ENCODE measurements at regions not wholly inside any gene's neighbourhood (a gene's known extent, or its start where the extent isn't known, plus 50 kb on each side); places are given as distances from the start of the nearest gene placed in this dataset.
"Not testable (repeated sequence)": the region's sequence is repeated elsewhere in the genome, so short reads cannot be mapped to it uniquely, and the experiment has no call there.

- DNase-seq = no peak
These were observed 1046.9 kb downstream of the UQCRFS1 start for GRCh38 chr19:28166025-28166424.

DNA sequence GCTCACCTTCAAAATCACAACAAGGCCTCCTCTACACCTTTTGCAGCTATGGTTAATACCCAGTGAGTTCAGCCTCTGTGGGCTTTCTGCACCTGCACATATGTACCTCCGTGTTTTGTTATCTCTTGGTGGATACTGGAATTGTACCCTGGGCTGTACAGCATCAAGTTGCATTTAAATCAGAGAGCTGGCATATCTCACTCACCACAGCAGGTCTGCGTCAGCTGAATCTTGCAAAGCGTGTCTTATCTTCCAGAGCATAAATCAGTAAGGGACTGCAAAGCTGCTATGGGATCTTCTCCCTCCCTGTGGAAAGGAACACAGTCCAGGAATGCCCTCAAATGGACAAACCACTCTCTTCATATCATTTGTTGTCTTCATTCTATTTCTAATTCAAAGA, 1048.7 kb downstream of the UQCRFS1 start:
- DNase-seq = no peak

- DNase-seq = no peak
These were observed 1053.9 kb downstream of the UQCRFS1 start for GRCh38 chr19:28159065-28159464.

GRCh38 chr19:28155265-28155664, 1057.7 kb downstream of the UQCRFS1 start:
- no peak for DNase-seq

DNA sequence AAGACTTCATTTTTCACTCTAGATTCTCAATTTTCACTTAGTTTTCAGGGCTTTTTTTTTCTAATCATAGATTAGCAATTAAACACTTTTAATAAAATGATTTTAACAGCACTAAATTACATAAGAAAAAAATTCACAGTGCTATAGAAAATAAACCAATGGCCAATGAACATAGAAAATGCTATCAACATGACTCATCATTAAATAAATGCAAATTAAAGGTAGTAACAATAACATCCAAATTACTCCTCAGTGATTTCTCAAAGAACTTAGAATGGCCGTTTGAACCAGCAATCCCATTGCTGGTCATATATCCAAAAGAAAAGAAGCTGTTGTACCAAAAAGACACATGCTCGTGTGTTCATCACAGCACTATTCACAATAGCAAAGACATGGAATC, 1058.9 kb downstream of the UQCRFS1 start:
- no peak for DNase-seq

GRCh38 chr19:28153123-28153522, 1059.8 kb downstream of the UQCRFS1 start:
- DNase-seq = no peak

GRCh38 chr19:28152195-28152594, 1060.8 kb downstream of the UQCRFS1 start:
- no peak for DNase-seq

DNA sequence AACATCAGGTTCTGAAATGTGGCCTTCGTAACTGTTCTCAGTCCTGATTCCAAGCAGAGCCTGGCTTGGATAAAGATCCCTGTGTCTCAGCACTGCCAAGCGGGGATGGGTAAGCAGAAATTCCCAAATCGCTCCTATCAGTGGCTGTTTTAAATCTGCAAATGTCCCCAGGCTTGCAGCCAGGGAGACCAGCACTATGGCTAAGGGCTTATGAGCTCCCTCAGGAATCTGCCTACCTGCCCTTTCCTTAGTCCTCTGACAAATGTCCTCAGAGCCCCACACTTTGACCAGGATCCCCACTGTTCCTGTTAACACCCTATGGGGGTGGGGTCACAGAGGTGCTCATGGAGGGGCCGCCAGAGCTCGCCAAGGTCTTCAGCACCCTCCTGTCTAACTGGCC, 1062.8 kb downstream of the UQCRFS1 start:
- DNase-seq = no peak

DNA sequence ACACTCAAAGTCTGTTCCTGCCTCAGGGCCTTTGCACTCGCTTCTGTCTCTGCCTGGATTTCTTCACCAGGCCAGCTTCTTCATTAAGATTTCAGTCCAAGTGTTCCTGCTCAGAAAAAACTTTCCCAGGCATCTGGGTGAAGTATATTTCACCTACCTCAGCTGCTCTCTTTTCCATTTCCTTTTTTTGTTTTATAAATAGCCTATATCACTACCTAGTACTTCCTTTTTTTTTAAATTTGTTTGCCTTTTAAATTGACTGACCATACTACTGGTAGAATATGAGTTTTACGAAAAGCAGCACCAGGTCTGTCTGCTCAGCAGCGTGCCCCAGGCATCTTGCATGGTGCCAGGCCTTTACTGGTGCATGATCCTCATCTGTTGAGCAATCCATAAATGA, 1064.4 kb downstream of the UQCRFS1 start:
- no peak for DNase-seq

GRCh38 chr19:28142258-28142657, 1070.7 kb downstream of the UQCRFS1 start:
- DNase-seq = no peak

DNA sequence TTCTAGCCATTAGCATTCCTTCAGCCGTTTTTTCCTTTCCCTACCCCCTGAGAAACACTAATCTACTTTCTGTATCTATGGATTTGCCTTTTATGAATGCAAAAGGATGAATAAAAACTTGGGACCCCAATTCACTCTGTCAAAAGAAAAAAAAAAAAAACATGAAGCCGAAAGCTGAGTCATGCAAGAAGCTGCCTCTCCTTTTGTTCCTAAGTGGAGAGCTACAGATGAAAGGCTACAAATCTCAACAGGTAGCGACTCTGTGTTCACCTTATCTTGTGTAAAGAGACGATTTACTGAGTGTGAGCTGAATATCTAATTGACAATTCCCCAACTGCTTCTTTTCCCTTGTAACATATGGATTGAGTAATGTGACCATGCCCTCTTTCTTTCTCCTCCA, 1072.8 kb downstream of the UQCRFS1 start:
- no peak for DNase-seq

GRCh38 chr19:28137772-28138171, 1075.2 kb downstream of the UQCRFS1 start:
- DNase-seq = no peak

DNA sequence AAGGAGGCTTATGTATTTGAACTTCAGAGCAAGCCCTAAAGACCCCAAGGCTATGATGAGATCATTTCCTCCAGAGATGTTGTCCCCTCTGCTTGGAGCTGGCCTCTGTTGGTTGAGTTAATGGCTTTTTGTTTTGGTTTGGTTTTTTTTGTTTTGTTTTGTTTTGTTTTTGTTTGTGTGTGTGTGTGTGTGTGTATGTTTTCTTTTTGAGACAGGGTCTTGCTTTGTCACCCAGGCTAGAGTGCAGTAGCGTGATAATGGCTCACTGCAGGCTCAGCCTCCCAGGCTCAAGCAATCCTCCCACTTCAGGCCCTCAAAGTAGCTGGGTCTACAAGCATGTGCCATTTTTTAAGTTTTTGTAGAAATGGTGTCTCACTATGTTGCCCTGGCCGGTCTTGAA, 1076.2 kb downstream of the UQCRFS1 start:
- no peak for DNase-seq

DNA sequence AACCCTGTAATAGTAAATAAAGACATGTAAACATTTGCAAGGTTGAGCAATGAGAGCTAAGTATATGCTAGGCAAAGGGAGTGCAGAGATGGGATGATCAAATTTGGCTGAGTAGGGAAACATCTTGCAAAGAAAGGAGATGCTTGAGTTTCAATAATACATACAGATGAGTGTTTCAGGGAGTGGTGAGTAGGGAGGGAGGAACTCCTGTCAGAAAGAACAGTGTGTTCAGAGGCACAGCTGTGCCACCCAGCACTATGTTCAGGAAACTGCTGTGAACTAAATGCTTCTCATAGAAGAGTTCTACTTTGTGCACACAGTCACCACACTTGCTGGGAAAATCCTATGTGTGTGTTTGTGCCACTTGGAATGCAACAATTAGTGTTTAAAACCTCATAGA, 1077.1 kb downstream of the UQCRFS1 start:
- DNase-seq = no peak

GRCh38 chr19:28134311-28134710, 1078.6 kb downstream of the UQCRFS1 start:
- no peak for DNase-seq

- not testable (repeated sequence) for DNase-seq
These were observed 1082.1 kb downstream of the UQCRFS1 start for GRCh38 chr19:28130881-28131280.

DNA sequence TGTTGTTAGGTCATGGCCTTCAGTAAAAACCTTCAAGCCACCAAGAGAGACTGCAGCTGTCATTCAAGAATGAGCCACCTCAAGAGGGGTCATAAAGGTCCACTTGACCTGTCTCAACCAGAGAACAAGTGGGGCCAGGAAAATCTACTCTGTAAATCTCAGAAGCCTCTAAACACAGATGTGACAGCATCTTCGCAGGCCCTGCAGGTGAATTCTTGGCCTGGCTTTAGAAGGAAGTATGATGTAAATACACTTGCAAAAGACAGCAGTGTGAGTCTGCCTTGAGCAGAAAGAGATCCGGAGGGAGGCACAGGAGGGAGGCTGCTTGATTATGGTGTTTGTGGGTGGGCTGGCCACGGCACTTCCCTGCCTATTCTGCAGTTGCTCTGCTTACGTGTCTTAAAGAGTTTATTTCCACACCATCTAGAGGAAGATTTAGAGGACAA, 1082.9 kb downstream of the UQCRFS1 start:
- no peak for DNase-seq

DNA sequence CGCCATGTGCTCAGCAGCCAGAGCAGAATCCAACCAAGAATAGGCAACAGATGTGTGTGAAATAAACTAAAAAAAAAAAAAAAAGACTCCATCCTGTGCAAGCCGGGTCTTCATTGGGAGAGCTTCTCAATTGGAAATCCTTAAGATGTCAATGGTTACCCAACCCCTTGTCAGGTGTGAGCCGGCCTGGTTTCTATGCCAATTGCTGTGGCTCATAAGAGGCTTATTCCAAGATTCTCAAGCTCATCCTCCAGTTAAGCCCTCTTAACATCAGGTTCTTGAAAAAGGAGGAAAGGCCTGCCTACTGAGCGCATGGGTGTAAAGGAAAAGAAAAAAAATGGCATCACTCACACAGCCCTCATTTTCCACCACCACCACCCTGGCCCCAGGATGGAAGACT, 1084.6 kb downstream of the UQCRFS1 start:
- DNase-seq = no peak

DNA sequence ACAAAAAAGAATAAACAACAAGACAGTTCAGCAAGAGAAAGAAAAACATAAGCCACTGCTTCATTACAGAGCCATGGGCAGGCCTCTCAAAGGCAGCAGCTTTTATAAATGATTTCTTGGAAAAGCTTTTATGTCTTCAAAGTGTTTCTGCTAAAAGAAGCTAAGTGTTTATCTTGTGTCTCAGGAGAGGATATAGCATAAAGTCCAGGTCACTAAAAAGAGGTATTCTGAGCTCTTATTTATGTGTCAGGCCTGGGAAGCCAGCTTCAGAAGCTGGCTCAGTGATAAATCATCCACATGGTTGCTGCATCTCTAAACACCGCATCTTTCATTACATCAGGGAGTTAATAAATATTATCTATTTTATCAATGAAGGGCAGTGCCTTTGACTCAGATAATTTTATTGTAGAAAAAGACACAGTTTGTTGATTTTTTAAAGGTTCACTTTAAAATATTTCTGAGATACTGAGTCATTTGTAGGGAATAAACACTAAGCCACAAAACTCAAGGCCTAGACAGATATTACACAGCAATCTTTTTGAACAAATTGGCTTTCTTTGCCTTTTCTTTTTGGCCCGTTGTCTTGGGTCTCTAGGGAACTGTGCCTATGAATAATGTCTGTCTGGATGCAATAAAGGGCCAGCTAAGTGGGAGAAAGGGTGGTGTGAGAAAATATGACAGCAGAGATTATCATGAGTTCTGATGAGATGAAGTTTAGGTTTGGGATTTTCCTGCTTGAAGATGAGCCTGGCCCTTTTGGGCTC, 1086.6 kb downstream of the UQCRFS1 start:
- DNase-seq = no peak

GRCh38 chr19:28122734-28123133, 1090.2 kb downstream of the UQCRFS1 start:
- no peak for DNase-seq

DNA sequence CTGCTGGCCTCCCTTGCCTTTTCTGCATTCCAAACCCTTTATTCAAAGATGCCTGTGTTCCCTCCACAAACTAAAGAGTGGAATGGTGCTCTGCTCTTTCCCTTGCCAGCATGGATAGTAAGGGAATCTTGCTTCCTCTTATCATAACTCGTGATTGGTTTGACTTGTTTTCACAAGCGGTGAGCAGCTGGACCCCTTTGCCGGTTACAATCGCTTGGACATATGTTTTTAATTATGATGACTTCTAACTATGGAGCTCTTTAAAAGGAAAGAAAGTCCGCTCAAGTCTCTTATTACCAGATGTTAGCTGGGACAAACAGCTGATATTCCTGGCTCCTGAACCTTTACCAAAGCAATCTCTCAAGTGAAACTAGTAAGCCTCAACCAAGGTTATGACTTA, 1094.7 kb downstream of the UQCRFS1 start:
- DNase-seq = no peak

GRCh38 chr19:28117143-28117542, 1095.8 kb downstream of the UQCRFS1 start:
- DNase-seq = no peak

- not testable (repeated sequence) for DNase-seq
These were observed 1096.6 kb downstream of the UQCRFS1 start for GRCh38 chr19:28116379-28116778.

- no peak for DNase-seq
These were observed 1109.0 kb downstream of the UQCRFS1 start for GRCh38 chr19:28103921-28104320.

DNA sequence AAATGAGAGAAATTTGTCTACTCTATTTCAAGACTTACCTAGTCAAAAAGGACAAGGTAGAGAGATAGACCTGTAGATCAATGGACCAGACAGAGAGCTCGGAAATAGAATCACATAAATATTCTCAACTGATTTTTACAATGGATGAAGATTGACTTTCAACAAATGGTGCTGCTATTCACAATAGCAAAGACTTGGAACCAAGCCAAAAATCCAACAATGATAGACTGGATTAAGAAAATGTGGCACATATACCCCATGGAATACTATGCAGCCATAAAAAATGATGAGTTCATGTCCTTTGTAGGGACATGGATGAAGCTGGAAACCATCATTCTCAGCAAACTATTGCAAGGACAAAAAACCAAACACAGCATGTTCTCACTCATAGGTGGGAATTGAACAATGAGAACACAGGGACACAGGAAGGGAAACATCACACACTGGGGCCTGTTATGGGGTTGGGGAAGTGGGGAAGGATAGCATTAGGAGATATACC, 1128.2 kb downstream of the UQCRFS1 start:
- DNase-seq = not testable (repeated sequence)
